ENCODE measurements at regions not wholly inside any gene's neighbourhood (a gene's known extent, or its start where the extent isn't known, plus 50 kb on each side); places are given as distances from the start of the nearest gene placed in this dataset.

GRCh38 chr5:165241811-165242210, 1736.4 kb downstream of the MAT2B start:
- DNase-seq: no peak
- ChIA-PET POLR2A (no interaction called here), CTCF (no interaction called here)
- no peaks in the 10 kb centered on the region for H3K9me3 ChIP-seq (ENCODE audit: control insufficient read depth in 2 of 3, low read length in 3 of 3)
- Mint-ChIP-seq H3K9me3 (peaks cover 0 to 17% (median 0%) of the 10 kb centered on the region in 11 donors), H3K27ac (no peak overlapping the region), H3K4me1 (no peaks in the 10 kb centered on the region), H3K27me3 (no peaks in the 10 kb centered on the region), H3K4me3 (no peak overlapping the region), H3K36me3 (no peaks in the 10 kb centered on the region)
- no peak overlapping the region for H3K27ac ChIP-seq (ENCODE audit: low read depth, low read length)
- no peaks in the 10 kb centered on the region for H3K27me3 ChIP-seq (ENCODE audit: control insufficient read depth in 2 of 2, insufficient read depth in 2 of 2, low read length in 2 of 2)
- H3K36me3 ChIP-seq (ENCODE audit: control insufficient read depth in 2 of 3, insufficient read depth in 3 of 3, low read length in 3 of 3): no peaks in the 10 kb centered on the region
- no peak for ATAC-seq
- H3K4me1 ChIP-seq (ENCODE audit: control insufficient read depth in 2 of 2, insufficient read depth in 2 of 2, low read length in 2 of 2): no peaks in the 10 kb centered on the region
- intact Hi-C loops (cut with micrococcal nuclease): no loop called here
- no peak overlapping the region for H3K4me3 ChIP-seq (ENCODE audit: low read length)

GRCh38 chr5:165242646-165243045, 1737.2 kb downstream of the MAT2B start:
- intact Hi-C loops (cut with micrococcal nuclease): no loop called here
- H3K27ac ChIP-seq (ENCODE audit: low read depth, low read length): no peak overlapping the region
- no peaks in the 10 kb centered on the region for H3K4me1 ChIP-seq (ENCODE audit: control insufficient read depth in 2 of 2, insufficient read depth in 2 of 2, low read length in 2 of 2)
- Mint-ChIP-seq H3K4me3 (no peak overlapping the region), H3K27ac (no peak overlapping the region), H3K36me3 (no peaks in the 10 kb centered on the region), H3K4me1 (no peaks in the 10 kb centered on the region), H3K9me3 (peaks cover 0 to 17% (median 0%) of the 10 kb centered on the region in 11 donors), H3K27me3 (no peaks in the 10 kb centered on the region)
- DNase-seq (no peak), ATAC-seq (no peak)
- no peaks in the 10 kb centered on the region for H3K9me3 ChIP-seq (ENCODE audit: control insufficient read depth in 2 of 3, low read length in 3 of 3)
- H3K4me3 ChIP-seq (ENCODE audit: low read length): no peak overlapping the region
- POLR2A ChIA-PET: no interaction called here
- CTCF ChIA-PET: no interaction called here
- no peaks in the 10 kb centered on the region for H3K36me3 ChIP-seq (ENCODE audit: control insufficient read depth in 2 of 3, insufficient read depth in 3 of 3, low read length in 3 of 3)
- H3K27me3 ChIP-seq (ENCODE audit: control insufficient read depth in 2 of 2, insufficient read depth in 2 of 2, low read length in 2 of 2): no peaks in the 10 kb centered on the region

- ChIA-PET POLR2A (no interaction called here), CTCF (no interaction called here)
- no peaks in the 10 kb centered on the region for H3K36me3 Mint-ChIP-seq
- DNase-seq: no peak
- no peak overlapping the region for H3K4me3 ChIP-seq (ENCODE audit: low read length)
- H3K4me1 ChIP-seq (ENCODE audit: control insufficient read depth in 2 of 2, insufficient read depth in 2 of 2, low read length in 2 of 2): no peaks in the 10 kb centered on the region
- intact Hi-C loops (cut with micrococcal nuclease): no loop called here
- ATAC-seq: no peak
- peaks cover 0 to 12% (median 0%) of the 10 kb centered on the region in 11 donors for H3K9me3 Mint-ChIP-seq
- H3K4me1 Mint-ChIP-seq: no peaks in the 10 kb centered on the region
- no peak overlapping the region for H3K27ac ChIP-seq (ENCODE audit: low read depth, low read length)
- no peaks in the 10 kb centered on the region for H3K27me3 Mint-ChIP-seq
- no peaks in the 10 kb centered on the region for H3K27me3 ChIP-seq (ENCODE audit: control insufficient read depth in 2 of 2, insufficient read depth in 2 of 2, low read length in 2 of 2)
- H3K27ac Mint-ChIP-seq: no peak overlapping the region
- no peaks in the 10 kb centered on the region for H3K9me3 ChIP-seq (ENCODE audit: control insufficient read depth in 2 of 3, low read length in 3 of 3)
- no peak overlapping the region for H3K4me3 Mint-ChIP-seq
- H3K36me3 ChIP-seq (ENCODE audit: control insufficient read depth in 2 of 3, insufficient read depth in 3 of 3, low read length in 3 of 3): no peaks in the 10 kb centered on the region
These were observed 1739.0 kb downstream of the MAT2B start for GRCh38 chr5:165244407-165244806.

- H3K4me1 ChIP-seq (ENCODE audit: control insufficient read depth in 2 of 2, insufficient read depth in 2 of 2, low read length in 2 of 2): no peaks in the 10 kb centered on the region
- no peak overlapping the region for H3K27ac ChIP-seq (ENCODE audit: low read depth, low read length)
- no peak for DNase-seq
- H3K27ac Mint-ChIP-seq: no peak overlapping the region
- H3K4me3 ChIP-seq (ENCODE audit: low read length): no peak overlapping the region
- ChIA-PET CTCF (no interaction called here), POLR2A (no interaction called here)
- no peaks in the 10 kb centered on the region for H3K27me3 Mint-ChIP-seq
- intact Hi-C loops (cut with micrococcal nuclease): no loop called here
- no peak overlapping the region for H3K4me3 Mint-ChIP-seq
- no peaks in the 10 kb centered on the region for H3K36me3 ChIP-seq (ENCODE audit: control insufficient read depth in 2 of 3, insufficient read depth in 3 of 3, low read length in 3 of 3)
- no peak for ATAC-seq
- H3K36me3 Mint-ChIP-seq: no peaks in the 10 kb centered on the region
- no peaks in the 10 kb centered on the region for H3K9me3 ChIP-seq (ENCODE audit: control insufficient read depth in 2 of 3, low read length in 3 of 3)
- no peaks in the 10 kb centered on the region for H3K4me1 Mint-ChIP-seq
- H3K9me3 Mint-ChIP-seq: peaks cover 0 to 3% (median 0%) of the 10 kb centered on the region in 11 donors
- no peaks in the 10 kb centered on the region for H3K27me3 ChIP-seq (ENCODE audit: control insufficient read depth in 2 of 2, insufficient read depth in 2 of 2, low read length in 2 of 2)
These were observed 1752.9 kb downstream of the MAT2B start for GRCh38 chr5:165258197-165258771.

- peaks cover 0 to 2% (median 0%) of the 10 kb centered on the region in 7 donors for H3K4me1 Mint-ChIP-seq
- POLR2A ChIA-PET: no interaction called here
- no peaks in the 10 kb centered on the region for H3K36me3 Mint-ChIP-seq
These were observed 1755.0 kb downstream of the MAT2B start for GRCh38 chr5:165260426-165260825.

GRCh38 chr5:165263536-165263935, 1758.1 kb downstream of the MAT2B start:
- Mint-ChIP-seq H3K27ac (no peak overlapping the region), H3K9me3 (peaks cover 0 to 10% (median 0%) of the 10 kb centered on the region in 11 donors), H3K36me3 (no peaks in the 10 kb centered on the region), H3K4me1 (peaks cover 0 to 2% (median 0%) of the 10 kb centered on the region in 7 donors), H3K4me3 (no peak overlapping the region), H3K27me3 (no peaks in the 10 kb centered on the region)
- no peak for ATAC-seq
- no peak overlapping the region for H3K27ac ChIP-seq (ENCODE audit: low read depth, low read length)
- no peaks in the 10 kb centered on the region for H3K27me3 ChIP-seq (ENCODE audit: control insufficient read depth in 2 of 2, insufficient read depth in 2 of 2, low read length in 2 of 2)
- DNase-seq: no peak
- intact Hi-C loops (cut with micrococcal nuclease): no loop called here
- ChIA-PET CTCF (no interaction called here), POLR2A (no interaction called here)
- no peaks in the 10 kb centered on the region for H3K4me1 ChIP-seq (ENCODE audit: control insufficient read depth in 2 of 2, insufficient read depth in 2 of 2, low read length in 2 of 2)
- no peak overlapping the region for H3K4me3 ChIP-seq (ENCODE audit: low read length)
- H3K36me3 ChIP-seq (ENCODE audit: control insufficient read depth in 2 of 3, insufficient read depth in 3 of 3, low read length in 3 of 3): no peaks in the 10 kb centered on the region
- no peaks in the 10 kb centered on the region for H3K9me3 ChIP-seq (ENCODE audit: control insufficient read depth in 2 of 3, low read length in 3 of 3)

More at GRCh38 chr5:165260426-165260825, 1755.0 kb downstream of the MAT2B start:
- intact Hi-C loops (cut with micrococcal nuclease): no loop called here
- H3K9me3 Mint-ChIP-seq: peaks cover 0 to 4% (median 0%) of the 10 kb centered on the region in 11 donors
- no peak overlapping the region for H3K4me3 Mint-ChIP-seq
- DNase-seq (no peak), ATAC-seq (no peak)
- no peaks in the 10 kb centered on the region for H3K36me3 ChIP-seq (ENCODE audit: control insufficient read depth in 2 of 3, insufficient read depth in 3 of 3, low read length in 3 of 3)
- H3K4me3 ChIP-seq (ENCODE audit: low read length): no peak overlapping the region
- no peak overlapping the region for H3K27ac Mint-ChIP-seq
- no peaks in the 10 kb centered on the region for H3K27me3 Mint-ChIP-seq
- H3K27me3 ChIP-seq (ENCODE audit: control insufficient read depth in 2 of 2, insufficient read depth in 2 of 2, low read length in 2 of 2): no peaks in the 10 kb centered on the region
- CTCF ChIA-PET: no interaction called here
- no peaks in the 10 kb centered on the region for H3K4me1 ChIP-seq (ENCODE audit: control insufficient read depth in 2 of 2, insufficient read depth in 2 of 2, low read length in 2 of 2)
- H3K9me3 ChIP-seq (ENCODE audit: control insufficient read depth in 2 of 3, low read length in 3 of 3): no peaks in the 10 kb centered on the region
- H3K27ac ChIP-seq (ENCODE audit: low read depth, low read length): no peak overlapping the region

- ATAC-seq: no peak
- Histone ChIP-seq H3K4me1 (ENCODE audit: control insufficient read depth in 2 of 2, insufficient read depth in 2 of 2, low read length in 2 of 2) (no peaks in the 10 kb centered on the region), H3K27me3 (ENCODE audit: control insufficient read depth in 2 of 2, insufficient read depth in 2 of 2, low read length in 2 of 2) (no peaks in the 10 kb centered on the region), H3K36me3 (ENCODE audit: control insufficient read depth in 2 of 3, insufficient read depth in 3 of 3, low read length in 3 of 3) (no peaks in the 10 kb centered on the region), H3K27ac (ENCODE audit: low read depth, low read length) (no peak overlapping the region), H3K9me3 (ENCODE audit: control insufficient read depth in 2 of 3, low read length in 3 of 3) (no peaks in the 10 kb centered on the region), H3K4me3 (ENCODE audit: low read length) (no peak overlapping the region)
- H3K27ac Mint-ChIP-seq: no peak overlapping the region
- H3K27me3 Mint-ChIP-seq: no peaks in the 10 kb centered on the region
- peaks cover 0 to 2% (median 0%) of the 10 kb centered on the region in 7 donors for H3K4me1 Mint-ChIP-seq
- peaks cover 0 to 10% (median 0%) of the 10 kb centered on the region in 11 donors for H3K9me3 Mint-ChIP-seq
- POLR2A ChIA-PET: no interaction called here
- no peaks in the 10 kb centered on the region for H3K36me3 Mint-ChIP-seq
- intact Hi-C loops (cut with micrococcal nuclease): no loop called here
- no peak overlapping the region for H3K4me3 Mint-ChIP-seq
- no peak for DNase-seq
- CTCF ChIA-PET: no interaction called here
These were observed 1761.5 kb downstream of the MAT2B start for GRCh38 chr5:165266939-165267338.

Data from naive thymus-derived CD4-positive, alpha-beta T cell (primary cell).